Heart right ventricle (tissue), 16 donors: ENCODE measurements at regions not wholly inside any gene's neighbourhood (a gene's known extent, or its start where the extent isn't known, plus 50 kb on each side); places are given as distances from the start of the nearest gene placed in this dataset.

ENCODE experiments used
- ATAC-seq, 8 donors: fragments of 200-7000 bp; cut with Tn5 transposase; one replicate each; pipeline ENCODE4 v1.9.1; 2020; ENCODE audit warnings: mild to moderate bottlenecking in 8 of 8, moderate library complexity in 8 of 8, moderate number of reproducible peaks in 1 of 8
- DNase-seq, 2 donors: peaks; one replicate each; pipeline ENCODE4 v3.0.0-alpha.2; 2020
- H3K27ac ChIP-seq, 10 donors: fragments of 200-600 bp; sonication (generic) in 2 of 10; one replicate each; pipeline versions ENCODE4 v1.5.0 to v1.8.0; 2020 to 2022; ENCODE audit warnings: mild to moderate bottlenecking in 3 of 10
- H3K27me3 ChIP-seq, 7 donors: fragments of 200-600 bp; one replicate each; pipeline ENCODE4 v1.8.0; 2021 to 2022; ENCODE audit warnings: mild to moderate bottlenecking in 2 of 7
- H3K36me3 ChIP-seq, 9 donors: fragments of 200-600 bp; sonication (generic) in 1 of 9; one replicate each; pipeline versions ENCODE4 v1.5.0 to v1.8.0; 2020 to 2022; ENCODE audit warnings: mild to moderate bottlenecking in 2 of 9
- H3K4me1 ChIP-seq, 9 donors: fragments of 200-600 bp; sonication (generic) in 1 of 9; one replicate each; pipeline versions ENCODE4 v1.5.0 to v1.8.0; 2020 to 2022; ENCODE audit warnings: mild to moderate bottlenecking in 4 of 9
- H3K4me3 ChIP-seq, 10 donors: fragments of 200-600 bp; sonication (generic) in 2 of 10; one replicate each; pipeline versions ENCODE4 v1.5.0 to v1.8.0; 2020 to 2022; ENCODE audit warnings: mild to moderate bottlenecking in 7 of 10, moderate library complexity in 2 of 10
- H3K9me3 ChIP-seq, 11 donors: fragments of 200-600 bp in 10 of 11; sonication (generic) in 2 of 11; one replicate each; pipeline versions ENCODE4 v1.5.0 to v1.8.0; 2013 to 2022; ENCODE audit warnings: mild to moderate bottlenecking in 2 of 11, control low read depth in 1 of 11, moderate library complexity in 1 of 11
- WGBS, 2 donors: extraction: QIAGEN DNeasy Blood & Tissue Kit; methylation state at CpG; one replicate each; pipeline ENCODE4 v1.1.7; 2013; ENCODE audit warnings: inconsistent platforms in 1 of 2; 5-methylcytosine and 5-hydroxymethylcytosine counted together
- intact Hi-C, 10 donors: fragments of 100-400 bp; cut with DNase I; formaldehyde crosslinking; loops; one replicate each; pipeline versions ENCODE4 v1.11.1 to v1.14.2; 2022
- TF ChIP-seq, protein P1 (sequence below), 9 donors: fragments of 200-600 bp; sonication (generic) in 2 of 9; IDR thresholded peaks; one replicate each; pipeline versions ENCODE4 v1.5.0 to v1.8.0; 2021 to 2022; ENCODE audit warnings: antibody characterized with exemption in 9 of 9, mild to moderate bottlenecking in 5 of 9, moderate library complexity in 1 of 9
- donor health status: Arrhythmogenic right ventricular cardiomyopathy.
- donor health status: ischemic (EF 13 %, LVEDD 7.1; RV severe dilation, severe dysfunction).
- donor health status: healthy with polysubstance abuse.
- donor health status: DM: no; HTN: yes; CAD: no.
- donor health status: DM: no; HTN: no; CAD: no.
- donor health status: ischemic (EF 25% LVEDD 6.9; RV normal size, moderate dysfunction).
- donor health status: ischemic (EF 25% LVEDD 5.7; RV mildly dilated, moderate dysfunction).
- donor health status: healthy.
- donor health status: DM: yes; HTN: yes; CAD: no.
- donor health status: Ischemic cardiomyopathy.
- donor health status: ischemic (EF 35%, LVEDD 5.7; RV mildly dilated, moderate dysfunction).
- donor health status: nonischemic (EF 11% LVEDD 7.7; RV severe dilation, severe dysfunction).
- donor health status: DM: yes; HTN: yes; CAD: no.
- donor health status: PGD.
- donor health status: ischemic (EF 29% LVEDD 5.4; RV normal size, mild dysfunction).
- donor health status: nonischemic (EF 23%, LVEDD 6.1; RV moderate dilation, normal function).

DNA sequence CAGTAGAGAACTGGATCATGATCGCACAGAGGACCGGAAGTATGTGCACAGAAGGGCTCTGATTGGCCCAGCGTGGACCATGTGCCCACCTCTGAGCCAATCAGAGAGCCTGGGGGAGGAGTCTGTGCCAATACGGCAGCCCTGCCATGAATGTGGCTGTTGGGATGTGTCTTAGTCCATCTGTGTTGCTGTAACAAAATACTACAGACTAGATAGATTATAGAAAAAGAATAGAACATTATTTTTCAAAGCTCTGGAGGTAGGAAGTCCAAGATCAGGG lies 132.0 kb downstream of the NDUFA10 start:
- DNase-seq (no peak), ATAC-seq (no peak)
- no peaks in the 10 kb centered on the region for H3K9me3 ChIP-seq
- H3K36me3 ChIP-seq: no peaks in the 10 kb centered on the region
- WGBS, 2 donors: 65 to 68% methylated on average over 4 of the region's 4 CpGs
- intact Hi-C loops: no loop called here
- TF ChIP-seq, protein P1, sequence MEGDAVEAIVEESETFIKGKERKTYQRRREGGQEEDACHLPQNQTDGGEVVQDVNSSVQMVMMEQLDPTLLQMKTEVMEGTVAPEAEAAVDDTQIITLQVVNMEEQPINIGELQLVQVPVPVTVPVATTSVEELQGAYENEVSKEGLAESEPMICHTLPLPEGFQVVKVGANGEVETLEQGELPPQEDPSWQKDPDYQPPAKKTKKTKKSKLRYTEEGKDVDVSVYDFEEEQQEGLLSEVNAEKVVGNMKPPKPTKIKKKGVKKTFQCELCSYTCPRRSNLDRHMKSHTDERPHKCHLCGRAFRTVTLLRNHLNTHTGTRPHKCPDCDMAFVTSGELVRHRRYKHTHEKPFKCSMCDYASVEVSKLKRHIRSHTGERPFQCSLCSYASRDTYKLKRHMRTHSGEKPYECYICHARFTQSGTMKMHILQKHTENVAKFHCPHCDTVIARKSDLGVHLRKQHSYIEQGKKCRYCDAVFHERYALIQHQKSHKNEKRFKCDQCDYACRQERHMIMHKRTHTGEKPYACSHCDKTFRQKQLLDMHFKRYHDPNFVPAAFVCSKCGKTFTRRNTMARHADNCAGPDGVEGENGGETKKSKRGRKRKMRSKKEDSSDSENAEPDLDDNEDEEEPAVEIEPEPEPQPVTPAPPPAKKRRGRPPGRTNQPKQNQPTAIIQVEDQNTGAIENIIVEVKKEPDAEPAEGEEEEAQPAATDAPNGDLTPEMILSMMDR (IDR thresholded peaks at IDR 0.05): no peak
- H3K4me3 ChIP-seq: no peak overlapping the region
- peaks cover 0 to 41% (median 20%) of the 10 kb centered on the region in 7 donors for H3K27me3 ChIP-seq
- no peak overlapping the region for H3K27ac ChIP-seq
- peaks cover 0 to 15% (median 0%) of the 10 kb centered on the region in 9 donors for H3K4me1 ChIP-seq

- Histone ChIP-seq H3K4me3 (no peak overlapping the region), H3K9me3 (peaks cover 0 to 2% (median 0%) of the 10 kb centered on the region in 11 donors), H3K27ac (no peak overlapping the region), H3K36me3 (no peaks in the 10 kb centered on the region), H3K4me1 (peaks cover 0 to 15% (median 0%) of the 10 kb centered on the region in 9 donors), H3K27me3 (peaks cover 0 to 36% (median 20%) of the 10 kb centered on the region in 7 donors)
- TF ChIP-seq, protein P1 (IDR thresholded peaks at IDR 0.05): no peak
- WGBS, 2 donors: 90 to 91% methylated on average over 18 of the region's 18 CpGs
- DNase-seq: no peak
- ATAC-seq: no peak
- intact Hi-C loops: no loop called here
Measured at GRCh38 chr2:239892441-239893235, 132.5 kb downstream of the NDUFA10 start.

DNA sequence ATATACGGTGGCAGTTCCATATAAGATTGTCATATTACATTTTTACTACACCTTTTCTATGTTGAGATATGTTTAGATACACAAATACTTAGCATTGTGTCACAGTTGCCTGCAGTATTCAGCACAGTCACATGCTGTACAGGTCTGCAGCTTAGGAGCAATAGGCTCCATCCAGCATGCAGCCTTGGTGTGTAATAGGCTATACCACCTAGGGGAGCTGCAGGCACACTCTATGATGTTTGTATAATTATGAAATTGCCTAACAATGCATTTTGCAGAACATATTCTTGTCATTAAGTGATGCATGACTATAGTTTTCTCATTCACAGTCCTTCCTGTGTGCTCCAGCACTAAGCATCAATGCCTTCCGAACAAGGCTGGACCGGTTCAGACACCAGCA lies 133.4 kb downstream of the NDUFA10 start:
- Histone ChIP-seq H3K4me1 (peaks cover 0 to 15% (median 0%) of the 10 kb centered on the region in 9 donors), H3K36me3 (no peaks in the 10 kb centered on the region), H3K27me3 (peaks cover 0 to 28% (median 17%) of the 10 kb centered on the region in 7 donors), H3K9me3 (peaks cover 0 to 8% (median under 1%) of the 10 kb centered on the region in 11 donors), H3K4me3 (no peak overlapping the region), H3K27ac (no peak overlapping the region)
- WGBS, 2 donors: 93 to 95% methylated on average over 3 of the region's 3 CpGs
- intact Hi-C loops: no loop called here
- DNase-seq (no peak), ATAC-seq (no peak)
- TF ChIP-seq, protein P1 (IDR thresholded peaks at IDR 0.05): no peak

DNA sequence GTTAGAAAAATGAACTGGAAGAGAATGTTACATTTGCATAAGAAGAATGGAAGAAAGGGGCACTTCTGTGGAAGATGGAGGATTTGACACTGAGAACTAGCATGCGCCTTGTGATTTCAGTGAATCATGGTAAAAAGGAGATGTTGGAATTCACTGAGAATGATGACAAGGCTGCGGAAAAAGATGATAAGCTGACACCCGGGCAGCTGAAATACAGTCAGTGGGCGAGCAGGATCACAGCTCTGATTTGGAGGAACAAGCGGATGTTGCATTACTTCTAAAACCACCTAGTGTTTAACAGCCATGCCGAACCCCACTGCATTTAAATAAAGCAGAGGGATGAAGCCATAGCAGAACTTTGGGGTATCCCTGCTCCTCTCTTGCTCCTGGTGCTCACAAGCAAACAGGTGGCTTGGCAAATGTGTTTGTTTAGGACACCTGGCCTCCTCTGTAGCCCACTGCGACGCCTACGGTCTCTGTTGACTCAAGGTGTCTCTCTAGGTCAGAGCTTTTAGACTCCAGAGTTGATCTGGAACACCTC lies 134.9 kb downstream of the NDUFA10 start:
- intact Hi-C loops: no loop called here
- Histone ChIP-seq H3K27me3 (peaks cover 0 to 28% (median 11%) of the 10 kb centered on the region in 7 donors), H3K4me1 (peaks cover 0 to 5% (median 0%) of the 10 kb centered on the region in 9 donors), H3K4me3 (no peak overlapping the region), H3K27ac (no peak overlapping the region), H3K9me3 (peaks cover 0 to 22% (median 11%) of the 10 kb centered on the region in 11 donors), H3K36me3 (no peaks in the 10 kb centered on the region)
- 81 to 88% methylated on average over 9 of the region's 9 CpGs for WGBS, 2 donors
- ATAC-seq (no peak), DNase-seq (no peak)
- TF ChIP-seq, protein P1 (IDR thresholded peaks at IDR 0.05): no peak
